Stimulated activated CD8-positive, alpha-beta memory T cell treated with anti-CD3 and anti-CD28 coated beads, Interleukin-12 subunit alpha, Interleukin-12 subunit beta, amount 100 ng/mL, for 4 hours (primary cell): ENCODE measurements at regions not wholly inside any gene's neighbourhood (a gene's known extent, or its start where the extent isn't known, plus 50 kb on each side); places are given as distances from the start of the nearest gene placed in this dataset.
"Not testable (repeated sequence)": the region's sequence is repeated elsewhere in the genome, so short reads cannot be mapped to it uniquely, and the experiment has no call there.

ENCODE experiments used
- DNase-seq: peaks from one replicate; pipeline ENCODE4 v3.0.0-alpha.2; 2020; ENCODE audit warnings: low read depth

DNA sequence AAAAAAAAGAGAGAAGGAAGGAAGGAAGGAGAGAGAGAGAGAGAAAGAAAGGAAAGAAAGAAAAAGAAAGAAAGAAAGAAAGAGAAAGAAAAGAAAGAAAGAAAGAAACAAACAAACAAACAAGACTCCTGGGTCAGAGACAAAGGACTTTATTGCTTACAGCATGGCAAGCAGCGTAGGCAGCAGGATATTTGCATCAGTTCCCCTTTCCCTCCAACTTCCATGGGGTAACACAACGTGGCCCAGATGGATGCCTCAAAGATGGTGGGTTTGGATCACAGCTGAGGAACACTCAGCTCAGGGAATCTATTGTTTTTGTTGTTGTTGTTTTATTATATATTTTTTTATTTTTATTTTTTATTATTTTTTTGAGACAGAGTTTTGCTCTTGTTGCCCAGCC, 128.5 kb upstream of the VKORC1L1 start:
- DNase-seq: no peak

DNA sequence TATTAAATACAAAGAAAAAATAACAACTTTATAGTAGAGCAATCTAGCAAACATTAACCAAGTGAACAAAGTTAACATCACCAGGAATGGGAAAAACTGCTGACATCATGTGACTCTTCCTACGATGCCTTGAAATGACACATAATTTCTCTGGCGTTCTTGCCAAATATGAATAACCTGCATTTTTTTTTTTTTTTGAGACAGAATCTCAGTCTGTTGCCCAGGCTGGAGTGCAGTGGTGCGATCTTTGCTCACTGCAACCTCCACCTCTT, 126.5 kb upstream of the VKORC1L1 start:
- no peak for DNase-seq

DNA sequence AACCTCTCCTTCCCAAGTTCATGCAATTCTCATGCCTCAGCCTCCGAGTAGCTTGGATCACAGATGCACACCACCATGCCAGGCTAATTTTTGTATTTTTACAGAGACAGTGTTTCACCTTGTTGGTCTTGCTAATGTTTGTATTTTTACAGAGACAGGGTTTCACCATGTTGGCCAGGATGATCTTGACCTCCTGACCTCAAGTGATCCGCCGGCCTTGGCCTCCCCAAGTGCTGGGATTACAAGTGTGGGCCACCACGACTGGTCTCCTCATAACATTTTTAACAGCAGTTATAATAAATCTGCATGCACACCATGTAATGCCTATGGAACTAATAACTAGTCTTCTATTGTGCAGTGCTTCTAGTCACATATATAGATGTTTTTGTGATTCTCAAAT, 123.8 kb upstream of the VKORC1L1 start:
- no peak for DNase-seq

DNA sequence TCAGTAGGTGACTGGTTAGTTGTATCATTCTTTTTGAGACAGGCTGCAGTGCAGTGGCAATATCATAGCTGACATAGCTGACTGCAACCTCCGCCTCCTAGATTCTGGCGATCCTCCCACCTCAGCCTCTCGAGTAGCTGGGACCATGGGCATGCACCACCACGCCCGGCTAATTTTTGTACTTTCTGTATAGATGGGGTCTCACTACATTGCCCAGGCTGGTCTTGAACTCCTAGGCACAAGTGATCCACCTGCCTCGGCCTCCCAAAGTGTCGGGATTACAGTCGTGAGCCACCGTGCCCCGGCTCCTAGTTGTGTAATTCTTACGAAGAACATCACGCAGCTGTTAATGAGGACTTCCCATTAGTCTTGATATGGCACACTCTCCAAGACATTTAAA, 123.4 kb upstream of the VKORC1L1 start:
- DNase-seq: no peak

DNA sequence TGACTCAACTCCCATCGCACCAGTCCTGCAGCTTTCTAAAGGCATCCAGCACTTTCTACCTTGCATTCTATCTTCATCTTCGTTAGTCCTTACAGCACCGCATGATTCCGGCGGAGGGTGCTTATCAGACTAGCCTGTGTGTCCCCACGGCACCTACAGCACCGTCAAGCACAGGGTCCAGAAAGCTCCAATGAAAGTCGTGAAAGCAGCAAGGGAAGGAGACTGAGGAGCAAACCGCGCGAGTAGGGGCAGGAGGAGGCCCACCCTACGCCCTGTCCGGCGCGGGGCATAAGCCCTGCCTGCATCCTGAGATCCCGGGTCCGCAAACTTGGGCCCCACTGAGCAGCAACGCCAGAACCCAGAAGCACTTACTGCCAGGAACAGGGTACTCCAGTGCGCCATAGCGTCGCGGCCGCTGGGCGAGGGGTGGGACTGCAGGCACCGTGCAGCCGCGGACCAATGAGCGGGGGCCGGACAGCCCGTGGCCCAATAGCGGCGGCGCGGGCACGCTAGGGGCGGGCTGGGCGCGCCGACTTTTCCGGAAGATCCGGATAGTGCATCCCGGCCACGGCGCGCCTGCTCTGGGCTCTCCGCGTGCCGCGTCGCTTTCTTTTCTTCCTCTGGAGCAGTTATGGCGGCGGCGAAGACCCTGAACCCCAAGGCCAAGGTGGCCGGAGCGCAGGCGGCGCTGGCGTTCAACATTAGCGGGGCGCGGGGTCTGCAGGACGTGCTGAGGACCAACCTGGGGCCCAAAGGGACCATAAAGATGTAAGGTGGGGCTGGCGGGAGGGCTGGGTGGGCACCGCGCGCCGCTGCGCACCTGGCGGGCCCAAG, 122.1 kb upstream of the VKORC1L1 start:
- peak; percentile 79 for DNase-seq

DNA sequence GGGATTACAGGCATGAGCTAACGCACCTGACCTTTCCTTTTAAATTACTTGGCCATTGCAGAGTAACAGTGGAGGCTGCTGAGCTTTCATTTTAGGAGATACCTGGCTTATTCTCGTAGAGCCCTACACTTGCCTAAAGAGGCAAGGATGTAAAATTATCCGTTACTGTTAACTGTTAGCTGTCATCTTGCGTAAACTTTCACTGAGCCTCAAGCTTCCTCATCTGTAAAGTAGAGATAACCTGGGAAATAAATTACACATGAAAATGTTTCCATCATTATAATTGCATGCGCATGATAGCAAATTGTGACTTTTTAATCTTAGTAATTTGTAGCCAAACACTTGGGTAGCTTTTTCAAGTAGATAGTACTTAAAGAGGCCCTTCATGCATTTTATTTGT, 118.8 kb upstream of the VKORC1L1 start:
- not testable (repeated sequence) for DNase-seq

DNA sequence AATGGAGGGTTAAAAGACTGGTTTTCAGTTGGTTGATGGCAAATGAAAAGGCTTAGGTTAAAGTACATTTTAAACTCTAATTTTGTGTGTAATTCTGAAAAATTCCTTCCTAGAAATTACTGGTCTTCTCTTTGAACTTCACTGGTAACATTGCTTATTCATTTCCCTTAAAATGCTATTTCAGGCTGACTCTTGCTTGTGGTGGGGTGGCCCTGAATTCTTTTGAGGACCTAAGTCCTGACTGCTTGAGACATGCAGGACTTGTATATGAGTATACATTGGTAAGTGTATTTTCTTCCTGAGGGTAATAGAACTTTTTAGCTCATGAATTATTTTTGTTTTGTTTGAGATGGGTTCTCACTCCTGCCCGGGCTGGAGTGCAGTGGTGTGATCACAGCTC, 113.9 kb upstream of the VKORC1L1 start:
- not testable (repeated sequence) for DNase-seq

DNA sequence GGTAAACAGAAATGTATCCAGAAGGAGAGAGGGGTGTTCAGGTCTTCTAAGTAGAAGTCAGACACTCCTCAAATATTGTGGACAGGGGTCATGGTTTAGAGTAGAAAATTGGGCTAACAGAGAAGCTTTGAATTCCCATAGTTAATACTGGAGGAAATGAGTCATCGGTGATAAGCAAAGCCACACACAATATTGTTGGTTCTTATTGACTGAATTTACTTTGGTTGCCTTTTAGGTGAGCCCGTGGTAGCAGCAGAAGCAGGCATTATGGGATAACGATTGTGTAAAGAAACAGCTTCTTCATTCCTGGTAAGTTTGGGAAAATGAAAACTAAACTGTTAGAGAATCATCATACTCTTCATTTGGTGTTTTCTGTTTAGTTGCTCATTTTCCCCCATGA, 110.2 kb upstream of the VKORC1L1 start:
- not testable (repeated sequence) for DNase-seq

DNA sequence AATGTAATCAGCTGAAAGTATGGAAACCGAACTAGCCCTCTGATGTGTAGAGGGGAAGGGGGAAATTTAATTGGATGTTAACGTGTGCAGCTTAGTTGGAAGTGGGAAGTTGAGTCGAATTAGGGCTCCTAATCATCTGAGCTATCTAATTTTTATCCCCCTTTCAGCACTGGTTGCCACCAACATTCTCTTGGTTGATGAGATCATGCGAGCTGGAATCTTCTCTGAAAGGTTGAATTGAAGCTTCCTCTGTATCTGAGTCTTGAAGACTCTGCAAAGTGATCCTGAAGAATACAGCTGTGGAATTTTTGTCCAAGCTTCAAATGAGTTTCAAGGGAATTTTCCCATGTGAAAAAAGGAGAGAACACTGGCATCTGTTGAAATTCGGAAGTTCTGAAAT, 109.8 kb upstream of the VKORC1L1 start:
- not testable (repeated sequence) for DNase-seq

DNA sequence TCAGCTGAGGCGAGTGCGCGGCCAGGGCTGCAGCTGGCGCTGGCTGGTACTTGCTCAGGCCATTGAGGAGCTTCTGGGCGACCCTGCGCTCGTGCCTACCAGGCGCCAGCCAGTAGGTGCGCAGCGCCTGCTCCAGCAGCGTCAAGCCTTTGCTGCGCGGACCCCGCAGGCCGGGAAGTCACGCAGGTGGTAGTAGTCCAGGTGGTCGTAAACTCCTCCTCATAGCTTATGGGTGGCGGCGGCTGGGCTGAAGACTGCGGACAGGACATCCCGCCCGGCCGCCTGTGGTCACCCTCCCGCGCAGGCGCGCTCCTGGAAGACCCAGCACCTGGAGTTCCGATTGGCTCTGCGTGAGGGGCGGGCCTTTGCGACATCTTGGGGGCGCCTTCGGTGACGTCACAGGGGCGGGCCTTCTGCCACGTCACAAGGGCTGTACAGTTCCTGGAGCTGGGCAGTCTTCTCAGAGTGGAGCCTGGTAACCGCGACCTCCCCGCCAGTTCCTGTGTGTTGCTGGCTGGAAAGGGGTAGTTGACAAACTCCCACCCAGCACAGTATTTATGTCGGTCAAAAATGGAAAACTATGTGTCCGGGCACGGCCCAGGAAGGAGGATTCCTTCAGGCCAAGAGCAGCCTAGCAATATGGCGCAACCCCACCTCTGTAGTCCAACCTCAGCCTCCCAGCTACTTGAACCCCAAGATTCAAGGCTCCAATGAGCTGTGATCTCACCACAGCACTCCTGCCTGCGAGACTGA, 102.2 kb upstream of the VKORC1L1 start:
- DNase-seq: peak; percentile 88

DNA sequence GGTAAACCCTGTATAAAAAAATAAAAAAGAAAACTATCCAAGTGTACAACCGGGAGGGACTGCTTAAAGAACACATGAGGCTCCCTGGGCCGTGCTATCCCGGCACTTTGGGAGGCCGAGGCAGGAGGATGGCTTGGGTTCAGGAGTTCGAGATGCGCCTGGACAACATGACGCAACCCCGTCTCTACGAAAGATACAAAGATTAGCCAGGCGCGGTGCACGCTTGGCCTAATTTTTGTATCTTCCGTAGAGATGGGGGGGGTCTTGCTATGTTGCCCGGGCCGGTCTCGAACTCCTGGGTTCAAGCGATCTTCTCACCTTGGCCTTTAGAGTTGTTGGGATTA, 101.7 kb upstream of the VKORC1L1 start:
- not testable (repeated sequence) for DNase-seq

DNA sequence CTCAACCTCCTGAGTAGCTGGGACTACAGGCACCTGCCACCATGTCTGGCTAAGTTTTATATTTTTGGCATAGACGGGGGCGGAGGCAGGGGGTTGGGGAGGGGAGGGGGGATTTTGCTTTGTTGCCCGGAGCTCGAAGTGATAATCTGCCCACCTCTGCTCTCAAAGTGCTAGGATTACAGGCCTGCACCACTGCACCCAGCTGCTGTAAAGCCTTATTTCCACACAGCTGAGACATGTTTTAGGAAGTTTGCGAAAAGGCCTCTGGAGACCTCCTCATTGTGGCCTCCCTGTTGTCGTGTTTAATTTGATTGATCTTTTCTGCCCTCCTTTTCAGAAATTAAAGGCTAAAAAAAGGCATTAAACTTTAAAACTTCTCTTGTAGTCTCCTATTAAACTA, 96.2 kb upstream of the VKORC1L1 start:
- DNase-seq: not testable (repeated sequence)

DNA sequence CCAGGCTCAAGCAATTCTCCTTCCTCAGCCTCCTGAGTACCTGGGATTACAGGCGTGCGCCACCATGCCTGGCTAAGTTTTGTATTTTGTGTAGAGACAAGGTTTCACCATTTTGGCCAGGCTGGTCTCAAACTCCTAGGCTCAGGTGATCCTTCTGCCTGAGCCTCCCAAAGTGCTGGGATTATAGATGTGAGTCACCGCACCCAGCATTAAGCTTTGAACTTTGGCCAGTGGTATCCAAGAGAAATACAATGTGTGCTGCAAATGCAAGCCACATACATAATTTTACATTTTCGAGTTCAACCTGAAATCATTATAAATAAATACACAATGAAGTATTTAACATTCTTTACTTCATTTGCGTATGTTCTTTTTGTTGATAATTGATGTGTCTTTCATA, 82.9 kb upstream of the VKORC1L1 start:
- not testable (repeated sequence) for DNase-seq

DNA sequence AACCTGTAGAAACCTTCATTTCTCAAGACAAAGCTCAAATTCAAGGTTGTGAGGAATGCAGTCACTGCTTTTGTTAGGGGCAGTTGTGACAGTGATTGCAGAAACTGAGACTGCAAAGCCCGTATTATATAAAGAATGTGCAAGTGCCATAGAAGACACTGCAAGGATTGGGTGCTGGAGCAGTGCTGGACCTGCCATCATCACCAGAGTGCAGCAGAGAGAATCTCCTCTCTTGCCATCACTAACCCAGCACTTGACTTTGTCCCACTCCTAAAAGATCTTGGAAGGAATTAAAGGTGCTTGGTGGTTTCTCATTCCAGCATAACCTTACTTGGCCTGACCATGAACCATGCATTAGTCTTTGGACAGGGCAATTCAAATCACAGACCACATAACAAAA, 81.1 kb upstream of the VKORC1L1 start:
- not testable (repeated sequence) for DNase-seq

DNA sequence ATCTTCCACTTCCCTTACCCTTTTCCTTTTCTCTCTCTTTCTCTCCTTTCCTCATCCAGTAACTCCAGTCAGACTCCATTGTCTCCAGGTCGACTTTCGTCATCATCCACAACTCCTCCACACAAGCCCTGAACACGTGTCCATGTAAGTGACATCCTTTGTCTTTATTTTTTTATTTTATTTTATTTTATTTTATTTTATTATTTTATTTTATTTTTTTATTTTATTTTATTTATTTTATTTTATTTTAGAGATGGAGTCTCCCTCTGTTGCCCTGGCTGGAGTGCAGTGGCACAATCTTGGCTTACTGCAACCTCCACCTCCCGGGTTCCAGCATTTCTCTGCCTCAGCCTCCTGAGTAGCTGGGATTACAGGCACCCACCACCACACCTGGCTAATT, 80.1 kb upstream of the VKORC1L1 start:
- not testable (repeated sequence) for DNase-seq

DNA sequence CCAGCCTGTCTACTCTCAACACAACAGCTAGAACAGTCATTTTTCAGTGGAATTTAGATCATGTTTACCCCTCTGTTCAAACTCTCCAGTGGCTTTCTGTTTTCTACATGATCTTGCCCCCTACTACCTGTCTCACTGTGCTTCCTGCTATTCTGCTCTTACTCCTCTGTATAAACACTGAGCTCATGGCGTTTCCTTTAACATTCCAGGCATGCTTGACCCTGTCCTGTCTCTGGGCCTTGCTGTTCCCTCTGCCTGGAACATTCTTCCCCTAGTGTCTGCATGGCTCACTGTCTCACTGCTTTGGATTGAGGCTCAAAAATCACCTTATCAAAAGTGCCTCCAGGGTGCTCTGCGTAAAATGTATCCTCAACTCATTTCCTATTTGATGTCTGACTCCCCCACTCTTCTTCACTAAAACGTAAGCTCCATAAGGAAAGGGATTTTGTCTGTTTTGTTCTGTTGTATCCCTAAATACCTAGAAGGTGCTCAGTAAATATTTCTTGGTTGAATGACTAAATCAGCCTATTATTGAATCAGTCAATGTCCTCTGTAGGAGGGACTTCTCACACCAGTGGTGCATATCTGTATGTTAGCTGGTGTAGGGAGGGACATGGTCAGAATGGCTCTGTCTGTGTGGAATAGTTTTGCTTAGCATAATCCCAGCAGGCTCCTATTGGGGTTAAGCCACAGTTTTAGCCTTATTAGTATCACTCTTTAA, 78.0 kb upstream of the VKORC1L1 start:
- not testable (repeated sequence) for DNase-seq

DNA sequence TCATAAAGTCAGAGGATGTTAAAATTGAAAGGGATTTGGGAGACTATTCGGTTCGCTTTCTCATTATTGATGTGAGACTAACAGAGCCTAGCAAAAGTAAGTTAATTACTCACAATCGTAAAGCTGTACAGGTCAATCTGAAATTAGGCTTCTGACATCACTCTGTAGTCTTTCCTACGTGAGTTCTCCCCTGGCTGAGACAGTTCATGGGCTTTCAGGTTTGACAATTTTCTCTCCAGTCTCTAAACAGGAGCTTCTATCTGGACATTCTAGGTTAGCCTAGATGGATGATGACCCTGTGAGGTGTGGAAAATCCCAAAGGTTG, 77.5 kb upstream of the VKORC1L1 start:
- DNase-seq: not testable (repeated sequence)

DNA sequence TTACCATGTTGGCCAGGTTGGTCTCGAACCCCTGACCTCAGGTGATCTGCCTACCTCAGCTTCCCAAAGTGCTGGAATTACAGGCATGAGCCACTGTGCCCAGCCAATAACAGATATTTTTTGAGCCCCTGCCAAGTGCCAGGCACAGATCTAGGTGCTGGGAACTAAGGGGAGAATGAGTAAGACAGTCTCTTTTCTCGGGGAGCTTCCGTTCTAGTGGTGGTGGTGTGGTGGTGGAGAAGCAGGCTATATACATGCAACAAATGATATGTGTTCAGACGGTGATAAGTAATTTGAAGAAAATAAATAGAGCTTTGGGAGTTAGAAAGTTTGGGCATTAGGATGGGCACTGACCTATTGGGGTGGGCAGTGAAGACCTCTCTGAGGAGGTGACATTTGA, 76.7 kb upstream of the VKORC1L1 start:
- DNase-seq: no peak

DNA sequence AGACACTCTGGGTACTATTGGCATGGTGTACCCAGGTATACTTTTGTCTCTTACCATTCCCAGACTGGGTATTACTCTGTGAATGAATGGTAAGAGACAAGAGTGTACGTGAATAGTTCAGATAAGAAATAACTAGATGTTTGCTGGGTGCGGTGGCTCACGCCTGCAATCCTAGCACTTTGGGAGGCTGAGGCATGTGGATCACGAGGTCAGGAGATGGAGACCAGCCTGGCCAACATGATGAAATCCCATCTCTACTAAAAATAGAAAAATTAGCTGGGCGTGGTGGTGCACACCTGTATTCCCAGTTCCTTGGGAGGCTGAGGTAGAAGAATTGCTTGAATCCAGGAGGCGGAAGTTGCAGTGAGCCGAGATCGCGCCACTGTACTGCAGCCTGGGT, 75.8 kb upstream of the VKORC1L1 start:
- DNase-seq: not testable (repeated sequence)

DNA sequence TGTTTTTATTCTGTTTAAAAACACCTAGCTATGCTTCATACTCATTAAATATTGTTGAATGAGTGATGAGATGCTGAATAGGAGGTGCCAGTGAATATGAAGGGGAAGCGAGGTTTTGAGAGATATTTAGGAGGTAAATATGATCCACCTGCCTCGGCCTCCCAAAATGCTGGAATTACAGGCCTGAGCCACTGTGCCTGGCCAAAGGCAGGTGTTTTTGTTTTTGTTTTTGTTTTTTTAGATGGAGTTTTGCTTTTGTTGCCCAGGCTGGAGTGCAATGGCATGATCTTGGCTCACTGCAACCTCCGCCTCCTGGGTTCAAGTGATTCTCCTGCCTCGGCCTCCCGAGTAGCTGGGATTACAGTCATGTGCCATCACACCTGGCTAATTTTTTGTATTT, 75.3 kb upstream of the VKORC1L1 start:
- not testable (repeated sequence) for DNase-seq

DNA sequence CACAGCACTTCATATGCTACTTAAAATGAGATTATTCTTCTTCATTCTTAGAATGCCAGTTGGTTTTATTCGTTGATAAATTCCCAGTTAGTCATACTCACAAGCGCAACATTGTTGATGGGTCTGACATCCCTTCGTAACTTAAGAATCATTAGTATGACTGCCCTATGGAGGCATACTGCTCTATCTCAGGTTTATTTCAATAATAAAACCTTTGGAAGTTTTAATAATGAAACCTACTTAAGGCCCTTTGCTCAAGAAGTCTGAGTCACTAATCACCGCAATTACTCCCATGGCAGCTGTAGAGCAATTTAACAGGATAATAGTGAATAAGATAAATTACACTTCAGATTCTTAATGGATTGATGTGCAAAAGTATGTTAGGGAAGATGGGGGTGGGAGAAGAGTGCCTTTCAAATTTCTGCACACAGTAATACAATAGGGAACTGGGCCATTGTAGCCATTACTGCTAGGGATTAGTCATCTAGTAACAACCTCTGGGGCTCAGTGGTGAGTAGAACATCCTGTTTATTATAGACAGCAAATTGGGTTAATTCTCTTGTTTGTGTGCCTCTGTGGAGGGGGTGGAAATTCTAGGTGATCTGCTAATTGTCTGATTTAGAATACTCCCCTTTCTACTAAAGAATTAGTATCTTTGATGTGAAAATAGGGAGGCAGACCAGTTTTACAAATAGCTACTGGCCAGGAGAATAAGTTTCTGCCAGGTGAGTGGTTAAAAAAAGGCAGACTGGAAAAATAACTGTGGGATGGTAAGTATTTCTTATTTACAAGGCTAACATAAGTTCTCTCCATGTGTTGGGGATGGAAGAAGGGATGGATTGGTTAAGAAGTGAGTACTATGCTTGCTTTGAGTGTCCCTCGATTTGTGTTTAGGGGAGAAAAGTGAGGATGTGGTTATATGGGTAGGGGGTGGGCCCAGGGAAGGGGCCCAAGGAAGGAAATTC, 74.5 kb upstream of the VKORC1L1 start:
- no peak for DNase-seq

DNA sequence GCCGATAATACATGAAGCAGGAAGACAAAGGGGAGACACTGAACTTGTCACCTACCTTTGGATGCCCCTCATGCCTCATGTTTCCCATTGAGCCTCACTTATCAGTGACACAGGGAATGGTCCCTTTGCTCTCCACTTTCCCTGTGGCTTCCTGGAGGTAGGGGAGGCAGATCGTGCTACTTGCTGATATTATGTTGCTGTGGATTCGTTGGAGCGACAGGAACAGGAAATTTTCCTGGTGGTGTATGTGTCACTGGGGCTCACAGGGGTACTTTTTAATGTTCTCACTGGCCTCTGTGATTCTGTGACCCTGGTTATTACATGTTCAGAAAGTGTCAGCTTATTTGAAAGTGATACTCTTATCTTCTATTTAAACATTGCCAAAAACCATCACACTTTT, 72.7 kb upstream of the VKORC1L1 start:
- DNase-seq: not testable (repeated sequence)
